ENCODE measurements at regions not wholly inside any gene's neighbourhood (a gene's known extent, or its start where the extent isn't known, plus 50 kb on each side); places are given as distances from the start of the nearest gene placed in this dataset.

GRCh38 chr6:50929323-50929722, 110.7 kb downstream of the TFAP2B start:
- ATAC-seq (no peak), DNase-seq (no peak)
- H3K27me3 Mint-ChIP-seq = no peaks in the 10 kb centered on the region
- H3K4me3 Mint-ChIP-seq = no peak overlapping the region
- ChIA-PET POLR2A (no interaction called here), CTCF (no interaction called here)
- H3K27ac Mint-ChIP-seq = no peak overlapping the region
- H3K36me3 Mint-ChIP-seq (ENCODE audit: low read depth) = no peaks in the 10 kb centered on the region
- intact Hi-C loops (cut with DNase I, micrococcal nuclease) = no loop called here
- peaks cover 4% of the 10 kb centered on the region for H3K9me3 Mint-ChIP-seq (ENCODE audit: low read depth)
- H3K4me1 Mint-ChIP-seq = no peaks in the 10 kb centered on the region

GRCh38 chr6:50935442-50935841, 116.8 kb downstream of the TFAP2B start:
- intact Hi-C loops (cut with DNase I, micrococcal nuclease) = no loop called here
- Mint-ChIP-seq H3K4me1 (no peaks in the 10 kb centered on the region), H3K27me3 (no peaks in the 10 kb centered on the region), H3K27ac (no peak overlapping the region), H3K4me3 (no peak overlapping the region), H3K36me3 (ENCODE audit: low read depth) (no peaks in the 10 kb centered on the region), H3K9me3 (ENCODE audit: low read depth) (peaks cover 3% of the 10 kb centered on the region)
- POLR2A ChIA-PET = no interaction called here
- CTCF ChIA-PET = no interaction called here
- ATAC-seq (no peak), DNase-seq (no peak)

- CTCF ChIA-PET = no interaction called here
- intact Hi-C loops (cut with DNase I, micrococcal nuclease) = no loop called here
- no peak overlapping the region for H3K27ac Mint-ChIP-seq
These were observed 117.6 kb downstream of the TFAP2B start for GRCh38 chr6:50936277-50936681.

GRCh38 chr6:50939931-50940330, 121.3 kb downstream of the TFAP2B start:
- Mint-ChIP-seq H3K4me1 (no peaks in the 10 kb centered on the region), H3K27me3 (no peaks in the 10 kb centered on the region), H3K4me3 (no peak overlapping the region), H3K27ac (no peak overlapping the region), H3K9me3 (ENCODE audit: low read depth) (peaks cover 2% of the 10 kb centered on the region), H3K36me3 (ENCODE audit: low read depth) (no peaks in the 10 kb centered on the region)
- ChIA-PET POLR2A (no interaction called here), CTCF (no interaction called here)
- ATAC-seq = no peak
- no peak for DNase-seq
- intact Hi-C loops (cut with DNase I, micrococcal nuclease) = no loop called here

More at GRCh38 chr6:50936277-50936681, 117.6 kb downstream of the TFAP2B start:
- no peaks in the 10 kb centered on the region for H3K36me3 Mint-ChIP-seq (ENCODE audit: low read depth)
- H3K4me3 Mint-ChIP-seq = no peak overlapping the region
- peaks cover 3% of the 10 kb centered on the region for H3K9me3 Mint-ChIP-seq (ENCODE audit: low read depth)
- H3K4me1 Mint-ChIP-seq = no peaks in the 10 kb centered on the region
- POLR2A ChIA-PET = no interaction called here
- H3K27me3 Mint-ChIP-seq = no peaks in the 10 kb centered on the region
- ATAC-seq = no peak
- DNase-seq = no peak

GRCh38 chr6:50945789-50946188, 127.1 kb downstream of the TFAP2B start:
- ChIA-PET CTCF (no interaction called here), POLR2A (no interaction called here)
- no peak for ATAC-seq
- Mint-ChIP-seq H3K4me1 (no peaks in the 10 kb centered on the region), H3K27ac (no peak overlapping the region), H3K9me3 (ENCODE audit: low read depth) (peaks cover 2% of the 10 kb centered on the region), H3K4me3 (no peak overlapping the region), H3K27me3 (no peaks in the 10 kb centered on the region), H3K36me3 (ENCODE audit: low read depth) (no peaks in the 10 kb centered on the region)
- no peak for DNase-seq
- intact Hi-C loops (cut with DNase I, micrococcal nuclease) = no loop called here

GRCh38 chr6:50952092-50952907, 133.6 kb downstream of the TFAP2B start:
- H3K4me3 Mint-ChIP-seq = no peak overlapping the region
- CTCF ChIA-PET = no interaction called here
- ATAC-seq (no peak), DNase-seq (no peak)
- intact Hi-C loops (cut with DNase I, micrococcal nuclease) = no loop called here
- POLR2A ChIA-PET = no interaction called here
- H3K4me1 Mint-ChIP-seq = no peaks in the 10 kb centered on the region
- H3K36me3 Mint-ChIP-seq (ENCODE audit: low read depth) = no peaks in the 10 kb centered on the region
- peaks cover 2% of the 10 kb centered on the region for H3K9me3 Mint-ChIP-seq (ENCODE audit: low read depth)
- H3K27me3 Mint-ChIP-seq = no peaks in the 10 kb centered on the region
- H3K27ac Mint-ChIP-seq = no peak overlapping the region

GRCh38 chr6:50956014-50956413, 137.3 kb downstream of the TFAP2B start:
- intact Hi-C loops (cut with DNase I, micrococcal nuclease) = no loop called here
- H3K9me3 Mint-ChIP-seq (ENCODE audit: low read depth) = no peaks in the 10 kb centered on the region

GRCh38 chr6:50958148-50958697, 139.6 kb downstream of the TFAP2B start:
- Mint-ChIP-seq H3K9me3 (ENCODE audit: low read depth) (no peaks in the 10 kb centered on the region), H3K27ac (no peak overlapping the region), H3K4me3 (no peak overlapping the region), H3K36me3 (ENCODE audit: low read depth) (no peaks in the 10 kb centered on the region), H3K27me3 (no peaks in the 10 kb centered on the region), H3K4me1 (no peaks in the 10 kb centered on the region)
- ATAC-seq = no peak
- CTCF ChIA-PET = no interaction called here
- POLR2A ChIA-PET = no interaction called here
- no peak for DNase-seq
- intact Hi-C loops (cut with DNase I, micrococcal nuclease) = no loop called here

More at GRCh38 chr6:50956014-50956413, 137.3 kb downstream of the TFAP2B start:
- Mint-ChIP-seq H3K36me3 (ENCODE audit: low read depth) (no peaks in the 10 kb centered on the region), H3K27ac (no peak overlapping the region), H3K4me3 (no peak overlapping the region), H3K27me3 (no peaks in the 10 kb centered on the region), H3K4me1 (no peaks in the 10 kb centered on the region)
- POLR2A ChIA-PET = no interaction called here
- ATAC-seq (no peak), DNase-seq (no peak)
- CTCF ChIA-PET = no interaction called here

- ATAC-seq = no peak
- ChIA-PET CTCF (no interaction called here), POLR2A (no interaction called here)
- Mint-ChIP-seq H3K27ac (no peak overlapping the region), H3K4me3 (no peak overlapping the region), H3K4me1 (no peaks in the 10 kb centered on the region), H3K27me3 (no peaks in the 10 kb centered on the region), H3K36me3 (ENCODE audit: low read depth) (no peaks in the 10 kb centered on the region), H3K9me3 (ENCODE audit: low read depth) (no peaks in the 10 kb centered on the region)
- DNase-seq = no peak
- intact Hi-C loops (cut with DNase I, micrococcal nuclease) = no loop called here
These were observed 140.5 kb downstream of the TFAP2B start for GRCh38 chr6:50959081-50959641.

GRCh38 chr6:50961611-50962010, 142.9 kb downstream of the TFAP2B start:
- no peak for ATAC-seq
- Mint-ChIP-seq H3K27ac (no peak overlapping the region), H3K4me3 (no peak overlapping the region), H3K27me3 (no peaks in the 10 kb centered on the region), H3K36me3 (ENCODE audit: low read depth) (no peaks in the 10 kb centered on the region), H3K4me1 (no peaks in the 10 kb centered on the region), H3K9me3 (ENCODE audit: low read depth) (no peaks in the 10 kb centered on the region)
- POLR2A ChIA-PET = no interaction called here
- CTCF ChIA-PET = no interaction called here
- no peak for DNase-seq
- intact Hi-C loops (cut with DNase I, micrococcal nuclease) = no loop called here

GRCh38 chr6:50962213-50962759, 143.6 kb downstream of the TFAP2B start:
- Mint-ChIP-seq H3K9me3 (ENCODE audit: low read depth) (no peaks in the 10 kb centered on the region), H3K4me1 (no peaks in the 10 kb centered on the region), H3K4me3 (no peak overlapping the region), H3K27ac (no peak overlapping the region), H3K36me3 (ENCODE audit: low read depth) (no peaks in the 10 kb centered on the region), H3K27me3 (no peaks in the 10 kb centered on the region)
- ChIA-PET CTCF (no interaction called here), POLR2A (no interaction called here)
- ATAC-seq (no peak), DNase-seq (no peak)
- intact Hi-C loops (cut with DNase I, micrococcal nuclease) = no loop called here

- ATAC-seq (no peak), DNase-seq (no peak)
- no peaks in the 10 kb centered on the region for H3K9me3 Mint-ChIP-seq (ENCODE audit: low read depth)
- ChIA-PET CTCF (no interaction called here), POLR2A (no interaction called here)
- H3K4me3 Mint-ChIP-seq = no peak overlapping the region
- H3K36me3 Mint-ChIP-seq (ENCODE audit: low read depth) = no peaks in the 10 kb centered on the region
- H3K4me1 Mint-ChIP-seq = no peaks in the 10 kb centered on the region
- intact Hi-C loops (cut with DNase I, micrococcal nuclease) = no loop called here
- no peaks in the 10 kb centered on the region for H3K27me3 Mint-ChIP-seq
- H3K27ac Mint-ChIP-seq = no peak overlapping the region
These were observed 145.3 kb downstream of the TFAP2B start for GRCh38 chr6:50963952-50964351.
